ENCODE measurements at regions not wholly inside any gene's neighbourhood (a gene's known extent, or its start where the extent isn't known, plus 50 kb on each side); places are given as distances from the start of the nearest gene placed in this dataset.

GRCh38 chr2:18455236-18455862 lies 105.1 kb downstream of the RDH14 start:
- no peak overlapping the region for H3K27ac ChIP-seq
- peaks cover 0 to 5% (median 0%) of the 10 kb centered on the region in 8 donors for H3K9me3 ChIP-seq
- no peak for TF ChIP-seq POLR2AphosphoS5 (IDR thresholded peaks at IDR 0.05)
- TF ChIP-seq CTCF (IDR thresholded peaks at IDR 0.05 in 8 of 11, conservative IDR thresholded peaks at IDR 0.05 in 3 of 11): no peak
- TF ChIP-seq POLR2A (IDR thresholded peaks at IDR 0.05): no peak
- DNase-seq: no peak
- peaks cover 0 to 17% (median 0%) of the 10 kb centered on the region in 7 donors for H3K27me3 ChIP-seq (replicated peaks in 1 of 7)
- no peaks in the 10 kb centered on the region for H3K4me1 ChIP-seq
- WGBS, 5 donors: 59 to 79% (median 67%) methylated on average over 5 of the region's 5 CpGs
- intact Hi-C loops (cut with DNase I; ENCODE audit: low total_unique reads): no loop called here
- no peaks in the 10 kb centered on the region for H3K36me3 ChIP-seq
- no peak overlapping the region for H3K4me3 ChIP-seq

GRCh38 chr2:18454692-18455235 lies 105.7 kb downstream of the RDH14 start:
- TF ChIP-seq POLR2A (IDR thresholded peaks at IDR 0.05) (no peak), CTCF (IDR thresholded peaks at IDR 0.05 in 8 of 11, conservative IDR thresholded peaks at IDR 0.05 in 3 of 11) (no peak), POLR2AphosphoS5 (IDR thresholded peaks at IDR 0.05) (no peak)
- Histone ChIP-seq H3K27ac (no peak overlapping the region), H3K36me3 (no peaks in the 10 kb centered on the region), H3K27me3 (replicated peaks in 1 of 7) (peaks cover 0 to 17% (median 0%) of the 10 kb centered on the region in 7 donors), H3K4me1 (no peaks in the 10 kb centered on the region), H3K4me3 (no peak overlapping the region), H3K9me3 (peaks cover 0 to 5% (median 0%) of the 10 kb centered on the region in 8 donors)
- intact Hi-C loops (cut with DNase I; ENCODE audit: low total_unique reads): no loop called here
- WGBS, 5 donors: 73 to 90% (median 80%) methylated on average over 6 of the region's 6 CpGs
- DNase-seq: no peak

GRCh38 chr2:18446715-18447114 lies 113.7 kb downstream of the RDH14 start:
- intact Hi-C loops (cut with DNase I; ENCODE audit: low total_unique reads): no loop called here
- Histone ChIP-seq H3K4me3 (no peak overlapping the region), H3K9me3 (no peaks in the 10 kb centered on the region), H3K36me3 (no peaks in the 10 kb centered on the region), H3K27me3 (replicated peaks in 1 of 7) (peaks cover 0 to 4% (median 0%) of the 10 kb centered on the region in 7 donors), H3K27ac (no peak overlapping the region), H3K4me1 (no peaks in the 10 kb centered on the region)
- 77 to 79% (median 78%) methylated on average over 2 of the region's 2 CpGs for WGBS, 5 donors
- TF ChIP-seq POLR2AphosphoS5 (IDR thresholded peaks at IDR 0.05) (no peak), POLR2A (IDR thresholded peaks at IDR 0.05) (no peak), CTCF (IDR thresholded peaks at IDR 0.05 in 8 of 11, conservative IDR thresholded peaks at IDR 0.05 in 3 of 11) (no peak)
- DNase-seq: no peak

GRCh38 chr2:18445433-18446320 lies 114.8 kb downstream of the RDH14 start:
- no peak overlapping the region for H3K4me3 ChIP-seq
- no peak for TF ChIP-seq POLR2A (IDR thresholded peaks at IDR 0.05)
- no peak for TF ChIP-seq POLR2AphosphoS5 (IDR thresholded peaks at IDR 0.05)
- no peak for TF ChIP-seq CTCF (IDR thresholded peaks at IDR 0.05 in 8 of 11, conservative IDR thresholded peaks at IDR 0.05 in 3 of 11)
- intact Hi-C loops (cut with DNase I; ENCODE audit: low total_unique reads): no loop called here
- H3K27me3 ChIP-seq (replicated peaks in 1 of 7): peaks cover 0 to 3% (median 0%) of the 10 kb centered on the region in 7 donors
- 61 to 76% (median 68%) methylated on average over 7 of the region's 7 CpGs for WGBS, 5 donors
- H3K4me1 ChIP-seq: no peaks in the 10 kb centered on the region
- H3K27ac ChIP-seq: no peak overlapping the region
- DNase-seq: no peak
- H3K36me3 ChIP-seq: no peaks in the 10 kb centered on the region
- no peaks in the 10 kb centered on the region for H3K9me3 ChIP-seq

All from spleen (tissue), 11 donors.